ENCODE measurements at regions not wholly inside any gene's neighbourhood (a gene's known extent, or its start where the extent isn't known, plus 50 kb on each side); places are given as distances from the start of the nearest gene placed in this dataset.

DNA sequence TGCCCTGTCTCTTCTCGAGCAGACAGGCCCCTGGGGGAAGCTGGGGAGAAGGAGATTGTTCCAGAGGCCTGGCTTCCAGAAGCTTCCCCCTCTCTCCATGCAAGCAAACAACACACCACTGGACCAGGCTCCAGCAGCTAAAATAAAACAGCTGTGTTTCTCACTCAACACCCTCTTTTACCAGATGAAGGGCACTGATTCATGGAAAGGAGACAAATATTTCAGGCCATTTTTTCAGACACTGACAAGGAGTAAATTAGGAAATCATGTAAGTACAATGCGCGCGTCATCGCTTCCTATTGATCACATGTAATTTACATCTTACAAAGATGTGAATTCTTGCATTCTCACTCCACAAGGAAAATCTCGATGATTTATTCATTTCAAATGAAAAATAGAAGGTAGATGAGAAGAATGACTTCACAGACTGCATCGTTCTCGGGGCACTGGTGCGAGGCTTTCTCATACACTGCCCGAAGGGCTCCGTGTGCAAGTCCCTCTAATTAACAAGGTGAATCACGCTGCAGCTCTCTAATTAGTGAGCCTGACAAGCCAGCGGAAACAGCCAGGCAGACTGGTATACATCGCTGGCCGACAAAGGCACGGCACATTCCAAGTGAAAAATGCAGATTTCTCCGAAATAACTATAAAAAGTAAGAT is 153.6 kb downstream of the KCTD15 start:
- DNase-seq, result no peak

- no peak for DNase-seq
Observed at GRCh38 chr19:33953023-33953422, 156.4 kb downstream of the KCTD15 start.

GRCh38 chr19:33953592-33953991 is 156.9 kb downstream of the KCTD15 start:
- no peak for DNase-seq

DNA sequence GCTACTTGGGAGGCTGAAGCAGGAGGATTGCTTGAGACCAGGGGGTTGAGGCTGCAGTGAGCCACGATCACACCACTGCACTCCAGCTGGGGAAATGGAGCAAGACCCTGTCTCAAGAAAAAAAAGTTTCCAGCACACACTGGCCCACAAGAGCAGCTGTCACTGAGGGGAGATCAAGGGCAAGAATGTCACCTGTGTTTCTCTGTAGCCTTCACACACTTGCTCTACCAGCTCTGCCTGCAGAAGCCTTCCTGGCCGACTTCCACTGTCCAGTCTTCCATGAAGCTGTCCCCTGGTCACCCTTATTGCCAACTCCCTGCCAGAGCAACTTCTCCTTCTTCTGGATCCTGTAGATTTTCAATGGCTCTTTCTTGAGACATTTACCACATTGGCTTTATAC is 158.0 kb downstream of the KCTD15 start:
- DNase-seq, result no peak

GRCh38 chr19:33956941-33957340 is 160.3 kb downstream of the KCTD15 start:
- DNase-seq, result no peak

DNA sequence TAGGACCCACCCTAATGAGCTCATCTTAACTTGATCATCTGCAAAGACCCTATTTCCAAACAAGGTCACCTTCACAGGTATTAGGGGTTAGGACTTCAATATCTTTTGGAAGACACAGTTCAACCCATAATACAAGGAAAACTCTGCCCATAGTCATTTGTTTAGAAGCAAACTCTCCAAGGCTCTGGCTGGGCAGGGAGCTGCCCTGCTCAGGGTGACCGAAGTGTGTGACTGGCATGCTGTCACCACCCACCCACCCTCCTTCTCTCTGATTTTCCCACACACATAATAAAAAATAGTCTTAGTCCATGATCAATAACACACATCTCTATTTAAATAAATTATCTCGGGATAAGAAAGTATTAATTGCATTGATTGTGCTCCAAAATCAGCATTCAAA is 161.1 kb downstream of the KCTD15 start:
- DNase-seq, result no peak

GRCh38 chr19:33960566-33960965 is 163.9 kb downstream of the KCTD15 start:
- no peak for DNase-seq

- no peak for DNase-seq
Observed at GRCh38 chr19:33962161-33962560, 165.5 kb downstream of the KCTD15 start.

DNA sequence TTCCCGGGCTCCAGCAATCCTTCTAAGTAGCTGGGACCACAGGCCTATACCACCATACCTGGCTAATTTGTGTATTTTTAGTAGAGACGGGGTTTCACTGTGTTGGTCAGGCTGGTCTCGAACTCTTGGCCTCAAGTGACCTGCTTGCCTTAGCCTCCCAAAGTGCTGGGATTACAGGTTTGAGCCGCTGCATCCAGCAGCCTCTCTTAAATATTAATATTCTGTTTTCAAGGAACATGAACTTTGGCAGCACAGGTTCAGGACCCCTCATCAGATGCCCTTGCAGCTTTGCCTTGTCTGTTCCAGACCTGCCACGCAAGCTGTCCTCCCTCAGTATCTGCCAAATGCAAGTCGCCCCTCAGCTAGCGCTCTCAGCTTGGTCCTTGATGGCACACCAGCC is 166.8 kb downstream of the KCTD15 start:
- no peak for DNase-seq

DNA sequence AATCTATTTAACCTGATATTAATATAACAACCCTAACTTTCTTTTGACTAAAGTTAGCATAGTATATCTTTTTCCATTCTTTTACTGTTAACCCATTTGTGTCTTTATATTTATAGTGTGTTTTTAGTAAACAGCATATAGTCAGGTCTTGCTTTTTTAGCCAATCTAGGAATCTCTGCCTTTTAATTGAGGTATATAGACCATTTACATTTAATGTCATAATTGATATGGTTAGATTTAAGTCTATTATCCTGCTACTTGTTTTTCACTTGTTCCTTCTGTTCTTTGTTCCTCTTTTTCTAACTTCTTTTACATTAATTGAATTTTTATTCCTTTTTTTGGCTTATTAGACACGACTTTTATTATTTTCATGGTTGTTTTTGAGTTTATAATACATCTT is 174.4 kb downstream of the KCTD15 start:
- DNase-seq, result no peak

DNA sequence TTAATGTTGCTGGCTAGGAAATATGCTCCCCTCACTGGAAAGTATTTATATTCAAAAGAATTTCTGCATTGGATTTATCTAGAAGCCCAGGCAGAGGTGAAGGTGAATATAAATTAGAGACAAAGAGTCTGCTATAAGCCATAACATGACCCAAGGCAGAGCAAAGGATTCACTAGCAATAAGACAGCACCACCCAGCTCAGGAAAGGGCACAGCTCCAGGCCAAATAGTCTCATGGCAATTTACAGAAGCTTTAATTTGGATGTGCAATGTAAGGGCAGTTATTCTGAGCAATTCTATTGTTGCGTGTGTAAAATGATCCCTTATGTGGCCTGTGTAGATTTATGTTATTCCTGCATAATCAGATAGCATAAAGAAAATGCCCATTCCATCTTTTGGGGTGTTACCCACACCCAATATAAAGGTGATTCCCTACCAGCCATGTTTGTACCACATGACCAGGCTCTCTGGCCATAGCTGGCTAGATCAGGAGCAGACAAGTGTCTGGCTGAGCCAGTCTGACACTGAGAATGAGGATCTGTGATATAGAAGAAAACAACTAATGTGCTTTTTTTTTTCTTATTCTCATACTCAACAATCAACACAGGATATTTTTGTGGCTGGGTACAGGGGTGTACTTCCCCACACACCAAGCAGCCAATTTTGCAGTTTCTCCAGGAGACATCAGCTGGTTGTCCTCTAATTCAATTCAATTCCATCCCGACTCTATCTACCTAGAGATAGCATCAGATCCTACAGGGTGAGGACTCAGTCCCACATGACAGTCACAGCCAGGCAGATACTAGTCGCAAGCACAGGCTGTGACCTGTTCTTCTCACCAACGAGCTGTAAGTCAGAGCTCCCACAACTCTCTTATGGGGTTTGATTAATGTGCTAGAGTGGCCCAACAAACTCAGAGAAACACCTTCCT is 181.4 kb downstream of the KCTD15 start:
- DNase-seq, result no peak

GRCh38 chr19:33982706-33983105 is 186.0 kb downstream of the KCTD15 start:
- DNase-seq, result no peak

GRCh38 chr19:33988601-33989000 is 183.7 kb upstream of the LSM14A start:
- no peak for DNase-seq

DNA sequence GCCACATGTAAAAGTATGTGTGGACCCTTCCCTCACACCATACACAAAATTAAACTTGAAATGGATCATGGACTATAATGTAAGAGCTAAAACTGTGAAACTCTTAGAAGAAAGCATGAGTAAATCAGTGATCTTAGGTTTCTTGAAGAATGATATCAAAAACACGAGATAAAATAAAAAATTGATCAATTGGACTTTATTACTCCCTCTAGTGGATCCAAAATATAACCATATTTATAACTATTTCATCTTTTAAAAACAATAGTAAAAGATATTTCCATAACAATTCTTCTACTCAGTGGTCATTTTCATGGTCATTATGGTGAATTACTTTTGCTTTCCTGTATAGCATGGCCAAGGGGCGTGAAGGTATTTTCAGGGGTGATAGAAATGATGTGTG is 174.6 kb upstream of the LSM14A start:
- no peak for DNase-seq

DNA sequence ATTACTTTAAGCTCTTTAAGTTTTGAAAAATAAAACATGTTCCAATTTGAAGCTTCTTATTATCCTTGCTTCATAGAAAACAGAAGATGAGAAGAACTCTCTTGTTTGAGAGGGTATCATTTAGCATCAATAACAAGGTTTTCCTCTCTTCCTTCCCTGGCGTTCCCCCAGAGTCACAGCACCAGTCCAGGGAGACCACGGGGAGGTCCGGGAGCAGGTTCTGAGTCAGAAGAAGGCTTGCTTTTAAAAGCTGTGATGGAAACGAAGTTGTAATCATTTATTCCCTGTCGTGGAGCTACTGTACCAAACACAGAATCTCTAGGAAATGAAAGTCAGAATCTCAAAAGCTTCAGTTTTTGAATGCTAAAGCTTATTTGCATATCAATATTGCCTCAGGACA is 174.0 kb upstream of the LSM14A start:
- no peak for DNase-seq

DNA sequence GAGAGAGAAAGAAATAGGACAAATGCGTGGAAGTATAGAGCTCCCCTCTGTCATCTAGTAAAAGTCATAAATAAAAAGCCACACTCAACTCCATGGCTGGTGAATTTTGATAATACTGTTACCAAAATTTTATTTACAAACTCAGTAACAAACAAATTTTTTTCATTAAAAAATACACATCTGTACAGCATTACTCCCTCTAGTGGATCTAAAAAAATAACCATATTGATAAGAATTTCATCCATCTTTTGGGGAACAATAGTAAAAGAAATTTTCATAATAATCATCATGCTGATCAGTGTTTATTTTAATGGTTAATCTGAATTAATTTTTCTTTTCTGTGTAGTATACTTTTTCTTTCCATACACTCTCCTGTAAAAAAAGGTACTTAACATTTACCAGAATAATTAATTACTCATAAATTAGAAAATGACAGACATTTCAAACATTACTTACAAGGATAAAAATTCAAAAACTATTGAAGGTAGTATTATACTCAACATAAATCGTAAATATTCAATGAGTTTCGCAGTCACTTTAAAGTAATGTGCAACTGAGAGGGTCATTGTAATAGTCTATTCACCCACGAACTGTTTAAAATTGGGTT is 173.5 kb upstream of the LSM14A start:
- DNase-seq, result no peak

DNA sequence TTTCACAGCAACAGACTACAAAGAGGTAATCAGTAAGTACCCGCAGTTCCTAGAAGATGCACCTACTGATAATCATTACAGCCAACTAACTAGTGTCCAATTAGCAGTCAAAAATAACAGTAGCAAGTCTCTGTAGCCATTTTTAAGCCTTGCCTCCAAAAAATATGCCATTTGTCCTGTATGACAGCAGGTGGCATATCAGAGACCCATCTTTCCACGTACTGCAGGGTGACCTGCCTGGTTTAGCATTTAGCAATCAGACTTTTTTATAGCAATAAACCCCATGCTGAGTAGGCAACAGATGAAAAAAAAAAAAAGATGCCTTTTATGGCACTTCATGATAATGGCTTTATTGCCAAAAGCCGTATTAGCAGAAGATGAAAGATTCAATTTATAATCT is 155.3 kb upstream of the LSM14A start:
- no peak for DNase-seq

GRCh38 chr19:34017601-34018000 is 154.7 kb upstream of the LSM14A start:
- DNase-seq, result no peak

- no peak for DNase-seq
Observed at GRCh38 chr19:34018546-34018945, 153.8 kb upstream of the LSM14A start.

DNA sequence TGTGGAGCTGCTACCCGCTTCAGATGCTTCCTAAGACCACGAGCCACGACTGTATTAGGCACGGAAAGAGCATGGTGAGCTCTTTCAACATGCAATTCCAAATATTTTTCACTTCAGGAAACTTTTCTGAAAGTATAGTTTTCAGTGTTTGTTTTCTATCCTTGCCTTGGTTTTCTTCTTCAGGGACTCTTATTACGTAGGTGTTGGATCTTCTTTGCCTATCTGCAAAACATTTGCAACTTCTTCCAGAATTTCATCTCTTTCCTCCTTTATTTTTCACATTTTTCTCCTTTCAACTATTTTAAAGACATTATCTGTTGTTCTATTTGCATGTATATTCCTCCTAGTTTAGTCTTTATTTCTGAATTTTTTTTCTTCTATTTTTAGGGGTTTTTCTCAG is 148.9 kb upstream of the LSM14A start:
- no peak for DNase-seq

DNA sequence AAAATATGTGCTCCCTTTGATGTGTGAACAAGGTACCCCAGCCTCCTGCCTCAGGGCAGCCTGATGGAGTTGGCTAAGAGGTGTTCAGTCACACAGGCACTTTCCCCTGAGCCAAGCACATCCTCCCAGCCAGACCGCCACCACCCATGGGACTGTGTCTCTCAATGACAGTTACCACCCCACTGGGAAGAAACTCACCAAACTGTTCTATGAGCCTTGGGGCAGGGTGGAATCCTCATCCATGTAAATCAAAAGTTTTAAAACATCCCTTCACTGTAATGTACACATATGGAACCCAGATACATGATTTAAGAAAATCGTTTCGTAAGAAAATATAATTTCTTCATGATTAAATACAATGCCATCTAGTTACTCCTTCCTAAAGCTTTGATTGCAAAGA is 138.4 kb upstream of the LSM14A start:
- no peak for DNase-seq

DNA sequence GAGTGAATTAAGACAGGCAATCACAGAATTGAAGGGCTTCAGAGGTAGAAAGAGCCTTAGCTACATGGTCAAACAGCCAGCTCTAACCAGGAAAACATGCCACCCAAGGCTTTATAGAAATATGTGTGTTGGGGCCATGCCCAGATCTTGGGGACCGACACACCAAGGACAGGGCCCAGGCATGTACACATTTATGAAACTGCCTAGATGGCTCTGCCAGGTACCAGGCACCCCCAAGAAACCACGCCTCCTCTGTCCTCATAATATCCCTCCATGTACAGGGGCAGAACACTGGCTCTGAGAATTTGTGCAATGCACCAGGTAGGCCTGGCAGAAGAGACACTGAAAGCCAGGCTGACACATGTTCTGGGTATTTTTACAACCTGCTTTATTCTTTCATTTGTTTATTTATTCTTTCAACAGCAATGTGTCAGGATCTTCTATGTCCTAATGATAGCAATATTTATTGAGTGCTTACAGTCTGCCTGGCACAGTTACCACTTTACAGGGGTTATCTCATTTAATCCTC is 137.9 kb upstream of the LSM14A start:
- DNase-seq, result no peak

- DNase-seq, result peak; percentile 89
Observed at GRCh38 chr19:34041925-34042521, 130.3 kb upstream of the LSM14A start.
